GM18505 (cell line): ENCODE measurements at regions not wholly inside any gene's neighbourhood (a gene's known extent, or its start where the extent isn't known, plus 50 kb on each side); places are given as distances from the start of the nearest gene placed in this dataset.

Experiments used
- ATAC-seq: cut with Tn5 transposase; IDR thresholded peaks from one replicate; pipeline ENCODE4 v1.9.1; 2021; ENCODE audit not compliant: unreplicated experiment
- POLR2A ChIP-seq: IDR thresholded peaks from 4 replicates; pipeline ENCODE4 v1.6.1; 2011; ENCODE audit warnings: borderline replicate concordance; ENCODE audit not compliant: insufficient read depth, insufficient read length; ENCODE audit errors: extremely low read depth

GRCh38 chr21:41092312-41092711 is 75.6 kb upstream of the BACE2 start:
- no peak for ATAC-seq
- TF ChIP-seq POLR2A: no peak

GRCh38 chr21:41095983-41096382 is 72.0 kb upstream of the BACE2 start:
- no peak for TF ChIP-seq POLR2A
- ATAC-seq: no peak

GRCh38 chr21:41098076-41098475 is 69.9 kb upstream of the BACE2 start:
- TF ChIP-seq POLR2A: no peak
- ATAC-seq: no peak

- no peak for ATAC-seq
These were observed 69.4 kb upstream of the BACE2 start for GRCh38 chr21:41098481-41099042.

GRCh38 chr21:41100826-41101550 is 67.0 kb upstream of the BACE2 start:
- no peak for ATAC-seq
- no peak for TF ChIP-seq POLR2A

More at GRCh38 chr21:41098481-41099042, 69.4 kb upstream of the BACE2 start:
- no peak for TF ChIP-seq POLR2A

- no peak for ATAC-seq
- no peak for TF ChIP-seq POLR2A
These were observed 65.7 kb upstream of the BACE2 start for GRCh38 chr21:41102281-41102680.

GRCh38 chr21:41107602-41108001 is 60.4 kb upstream of the BACE2 start:
- TF ChIP-seq POLR2A: no peak
- ATAC-seq: no peak

- no peak for TF ChIP-seq POLR2A
- ATAC-seq: no peak
These were observed 59.0 kb upstream of the BACE2 start for GRCh38 chr21:41108668-41109585.

- TF ChIP-seq POLR2A: no peak
- ATAC-seq: no peak
These were observed 57.8 kb upstream of the BACE2 start for GRCh38 chr21:41110161-41110560.

GRCh38 chr21:41110664-41111063 is 57.3 kb upstream of the BACE2 start:
- no peak for TF ChIP-seq POLR2A
- no peak for ATAC-seq

GRCh38 chr21:41111681-41112080 is 56.3 kb upstream of the BACE2 start:
- no peak for ATAC-seq
- TF ChIP-seq POLR2A: no peak

GRCh38 chr21:41112740-41113692 is 54.9 kb upstream of the BACE2 start:
- no peak for TF ChIP-seq POLR2A
- ATAC-seq: no peak
